GM03348 (cell line): ENCODE measurements at regions not wholly inside any gene's neighbourhood (a gene's known extent, or its start where the extent isn't known, plus 50 kb on each side); places are given as distances from the start of the nearest gene placed in this dataset.
"Not testable (repeated sequence)": the region's sequence is repeated elsewhere in the genome, so short reads cannot be mapped to it uniquely, and the experiment has no call there.

Experiments
- DNase-seq: peaks from one replicate; pipeline ENCODE4 v3.0.0; 2012; ENCODE audit warnings: low spot score

DNA sequence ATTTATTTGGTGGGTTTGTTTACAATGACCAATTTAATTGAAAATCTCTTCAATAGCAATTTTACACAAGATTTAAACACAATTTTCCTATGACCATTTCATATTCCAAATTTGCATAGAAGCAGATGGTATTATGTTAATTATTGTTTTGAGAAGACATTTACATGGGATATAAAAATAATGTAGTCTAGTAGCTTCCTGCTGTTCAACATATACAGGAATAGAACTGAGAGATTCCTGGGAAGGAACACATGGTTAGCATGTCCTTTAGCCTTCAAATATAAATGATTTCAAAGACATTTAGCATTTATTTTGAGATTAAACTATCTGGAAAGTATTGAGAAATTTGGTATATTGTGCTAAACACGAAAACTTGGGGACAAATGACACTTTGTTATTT, 129.6 kb downstream of the KCNE4 start:
- no peak for DNase-seq

DNA sequence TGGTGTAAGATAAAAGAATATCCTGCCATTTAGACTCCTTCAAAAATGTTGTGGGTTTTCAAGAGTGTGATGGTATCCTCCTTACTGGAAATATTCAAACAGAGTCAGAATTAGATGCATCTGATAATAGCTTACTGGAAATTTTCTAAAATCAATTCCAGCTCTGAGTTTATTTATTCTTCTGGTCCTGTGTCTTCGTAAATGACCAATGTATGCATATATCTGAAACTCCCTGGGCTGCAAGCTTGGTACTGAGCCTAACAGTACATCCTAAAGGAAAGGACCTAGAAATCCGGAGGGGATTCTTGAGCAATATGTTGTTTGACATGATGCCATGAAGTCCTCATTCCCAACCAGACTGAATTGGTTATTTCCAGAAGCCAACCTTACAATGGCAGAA, 130.4 kb downstream of the KCNE4 start:
- no peak for DNase-seq

DNA sequence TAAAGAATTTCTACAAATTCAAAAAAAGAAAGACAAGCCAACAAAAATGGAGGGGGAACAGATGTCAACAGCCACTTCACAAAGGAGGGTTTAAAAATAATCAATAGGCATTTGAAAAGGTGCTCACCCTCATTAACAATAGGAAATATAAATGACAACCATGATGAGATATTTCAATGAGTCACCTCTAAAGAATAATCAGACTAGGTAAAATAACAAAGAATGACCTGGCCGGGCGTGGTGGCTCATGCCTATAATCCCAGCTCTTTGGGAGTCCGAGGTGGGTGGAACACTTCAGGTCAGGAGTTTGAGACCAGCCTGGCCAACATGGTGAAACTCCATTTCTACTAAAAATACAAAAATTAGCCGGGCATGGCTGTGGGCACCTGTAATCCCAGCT, 133.6 kb downstream of the KCNE4 start:
- no peak for DNase-seq

DNA sequence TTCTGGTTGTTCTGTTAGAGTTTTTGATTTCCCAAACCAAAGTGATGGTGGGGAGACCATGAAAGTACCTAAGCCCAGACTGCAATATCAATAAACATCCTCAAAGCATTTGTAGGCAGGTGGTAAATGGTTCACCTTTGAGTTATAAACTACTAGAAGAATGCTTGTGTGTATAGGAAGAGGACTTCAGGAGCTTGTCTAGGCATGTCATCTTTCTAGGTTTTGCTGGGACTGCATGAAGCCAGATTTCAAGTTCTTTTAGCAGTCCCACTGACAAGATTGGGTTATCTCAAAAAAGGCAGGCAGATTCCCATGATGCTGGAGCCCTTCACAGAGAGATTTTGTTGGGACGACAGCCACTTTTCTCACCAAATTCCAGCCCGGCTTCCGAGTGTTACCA, 135.3 kb downstream of the KCNE4 start:
- no peak for DNase-seq

DNA sequence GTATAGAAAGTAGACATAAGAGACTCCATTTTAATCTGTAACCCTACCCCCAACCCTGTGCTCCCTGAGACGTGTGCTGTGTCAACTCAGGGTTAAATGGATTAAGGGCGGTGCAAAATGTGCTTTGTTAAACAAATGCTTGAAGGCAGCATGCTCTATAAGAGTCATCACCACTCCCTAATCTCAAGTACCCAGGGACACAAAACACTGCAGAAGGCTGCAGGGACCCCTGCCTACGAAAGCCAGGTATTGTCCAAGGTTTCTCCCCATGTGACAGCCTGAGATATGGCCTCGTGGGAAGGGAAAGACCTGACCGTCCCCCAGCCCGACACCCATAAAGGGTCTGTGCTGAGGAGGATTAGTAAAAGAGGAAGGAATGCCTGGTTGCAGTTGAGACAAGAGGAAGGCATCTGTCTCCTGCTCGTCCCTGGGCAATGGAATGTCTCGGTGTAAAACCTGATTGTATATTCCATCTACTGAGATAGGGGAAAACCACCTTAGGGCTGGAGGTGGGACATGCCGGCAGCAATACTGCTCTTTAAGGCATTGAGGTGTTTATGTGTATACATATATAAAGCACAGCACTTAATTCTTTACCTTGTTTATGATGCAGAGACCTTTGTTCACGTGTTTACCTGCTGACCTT, 138.7 kb downstream of the KCNE4 start:
- not testable (repeated sequence) for DNase-seq

DNA sequence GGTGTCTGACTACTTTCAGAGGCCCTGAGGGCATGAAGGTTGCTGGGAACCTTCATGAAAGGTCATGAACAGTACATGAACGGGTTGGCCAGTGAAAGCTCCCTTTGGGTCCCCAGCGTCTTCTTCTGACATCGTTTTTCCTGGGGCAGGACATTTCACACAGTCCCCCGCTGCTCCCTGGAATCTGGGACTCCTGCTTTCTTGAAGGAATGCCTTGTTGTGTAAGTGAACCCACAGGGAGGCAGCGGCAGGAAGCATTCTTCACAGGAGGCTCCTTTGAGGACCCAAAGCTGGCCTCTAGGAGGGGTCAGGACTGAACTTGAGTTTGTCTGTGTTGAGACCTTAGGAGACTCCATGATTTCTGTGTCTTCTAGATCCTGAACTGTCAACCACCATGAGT, 144.3 kb downstream of the KCNE4 start:
- no peak for DNase-seq

DNA sequence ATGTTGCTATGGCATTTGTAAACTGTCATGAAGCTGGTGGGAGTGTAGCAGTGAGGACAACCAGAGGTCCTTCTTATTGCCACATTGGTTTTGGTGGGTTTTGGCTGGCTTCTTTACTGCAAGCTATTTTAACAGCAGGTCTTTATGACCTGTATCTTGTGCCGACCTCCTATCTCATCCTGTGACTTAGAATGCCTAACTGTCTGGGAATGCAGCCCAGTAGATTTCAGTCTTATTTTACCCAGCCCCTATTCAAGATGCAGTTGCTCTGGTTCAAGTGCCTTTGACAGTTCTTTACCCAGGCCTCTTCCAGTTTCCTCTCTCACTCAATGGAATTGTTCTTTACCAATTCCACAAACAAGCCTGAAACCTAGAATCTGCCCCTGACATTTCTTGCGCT, 145.1 kb downstream of the KCNE4 start:
- DNase-seq: no peak

DNA sequence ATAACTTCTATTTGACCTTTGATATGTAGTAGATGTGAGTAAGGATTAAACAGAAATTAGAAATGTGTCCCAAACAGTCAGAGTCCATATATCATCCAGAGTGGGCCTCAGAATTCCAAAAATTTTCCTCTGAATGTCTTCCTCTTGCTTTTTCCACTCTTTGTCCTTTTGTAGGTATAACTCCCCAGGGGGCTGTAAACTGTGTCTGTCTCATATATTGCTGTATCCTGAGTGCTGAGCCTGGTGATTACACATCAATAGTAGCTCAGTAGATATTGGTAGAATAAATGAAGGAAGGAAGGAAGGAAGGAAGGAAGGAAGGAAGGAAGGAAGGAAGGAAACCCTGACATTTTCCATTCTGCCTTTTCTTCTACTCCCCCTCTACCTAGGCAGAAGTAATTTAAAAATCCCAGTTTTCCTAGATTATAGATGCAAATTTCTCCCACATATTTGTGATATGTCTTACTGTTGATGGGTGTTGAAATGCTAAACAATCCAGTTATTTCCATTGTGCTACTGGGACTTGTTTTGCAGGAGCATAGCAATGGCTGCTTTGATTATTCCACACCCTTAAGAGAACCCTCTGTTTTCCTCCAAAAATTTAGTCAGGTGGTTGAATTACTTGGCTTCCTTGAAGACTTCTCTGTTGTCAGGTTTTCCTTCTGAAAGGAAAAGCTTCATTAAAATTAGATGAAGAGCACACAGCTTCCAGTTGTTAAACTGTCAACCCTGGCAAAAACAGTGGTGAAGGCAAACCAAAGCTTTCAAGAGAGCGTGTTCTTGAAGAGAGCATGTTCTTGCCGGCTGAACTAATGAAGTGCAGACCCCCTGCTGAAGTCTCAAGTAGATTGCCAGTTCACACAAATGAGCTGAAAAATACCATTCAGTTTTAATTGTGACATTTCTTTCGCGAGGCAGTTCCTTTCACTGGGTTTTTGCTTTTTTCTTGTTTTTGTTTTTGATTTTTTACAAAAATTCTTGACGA, 147.8 kb downstream of the KCNE4 start:
- no peak for DNase-seq

DNA sequence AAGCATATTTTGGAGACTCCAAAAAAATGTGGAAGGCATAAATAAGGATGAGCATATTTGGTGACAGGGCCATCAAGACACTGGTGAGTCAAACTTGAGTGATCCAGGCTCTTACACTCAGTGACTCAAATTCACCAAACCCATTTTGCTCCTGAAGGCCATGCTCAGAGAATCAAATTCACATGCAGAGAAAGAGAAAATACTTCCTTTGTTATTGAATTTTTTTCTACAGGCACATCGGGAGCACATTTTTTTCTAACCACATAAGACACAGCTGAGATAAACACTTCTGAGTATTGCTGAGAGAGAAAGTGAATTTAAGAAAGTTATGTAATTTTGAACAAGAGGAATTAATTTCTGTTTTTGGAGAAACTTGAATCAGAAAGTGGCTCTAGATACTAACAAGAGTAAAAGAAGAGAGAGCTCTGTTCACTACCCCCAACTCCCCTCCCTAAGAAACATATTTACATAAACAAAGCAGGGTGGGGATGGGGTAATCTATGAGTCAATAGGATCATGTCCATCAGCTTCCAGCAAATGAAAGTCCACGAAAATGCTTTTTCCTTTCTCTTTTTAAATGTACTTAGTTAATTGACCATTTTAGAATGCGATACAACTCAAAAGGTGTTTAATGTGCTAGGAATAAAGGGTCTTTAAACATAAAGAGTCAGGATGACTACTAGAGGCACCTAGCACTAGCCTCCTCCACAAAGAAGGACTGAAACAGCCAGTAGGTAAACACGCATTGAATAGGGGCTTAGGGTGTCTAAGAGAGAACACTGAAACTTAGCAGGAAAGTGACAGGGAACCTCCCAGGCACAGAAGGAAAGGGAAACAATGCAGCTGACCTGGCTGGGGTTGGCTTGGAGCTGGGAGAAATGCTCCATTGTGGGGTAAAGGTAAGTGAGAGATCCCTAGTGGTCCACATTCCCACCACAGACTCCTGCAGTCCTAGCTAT, 152.3 kb downstream of the KCNE4 start:
- peak; percentile 76 for DNase-seq

DNA sequence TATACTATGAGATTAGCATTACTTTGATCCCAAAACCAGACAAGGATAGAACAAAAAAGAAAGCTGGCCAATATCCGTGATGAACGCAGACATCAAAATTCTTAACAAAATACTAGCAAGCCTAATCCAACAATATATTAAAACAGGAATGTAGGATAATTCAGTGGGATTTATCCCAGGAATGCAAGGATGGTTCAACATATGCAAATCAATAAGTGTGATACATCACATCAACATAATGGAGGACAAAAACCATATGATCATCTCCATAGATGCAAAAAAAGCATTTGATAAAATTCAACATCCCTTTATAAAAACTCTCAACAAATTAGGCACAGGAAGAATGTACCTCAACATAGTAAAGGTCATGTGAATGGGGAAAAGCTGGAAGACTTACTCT, 158.5 kb downstream of the KCNE4 start:
- no peak for DNase-seq

DNA sequence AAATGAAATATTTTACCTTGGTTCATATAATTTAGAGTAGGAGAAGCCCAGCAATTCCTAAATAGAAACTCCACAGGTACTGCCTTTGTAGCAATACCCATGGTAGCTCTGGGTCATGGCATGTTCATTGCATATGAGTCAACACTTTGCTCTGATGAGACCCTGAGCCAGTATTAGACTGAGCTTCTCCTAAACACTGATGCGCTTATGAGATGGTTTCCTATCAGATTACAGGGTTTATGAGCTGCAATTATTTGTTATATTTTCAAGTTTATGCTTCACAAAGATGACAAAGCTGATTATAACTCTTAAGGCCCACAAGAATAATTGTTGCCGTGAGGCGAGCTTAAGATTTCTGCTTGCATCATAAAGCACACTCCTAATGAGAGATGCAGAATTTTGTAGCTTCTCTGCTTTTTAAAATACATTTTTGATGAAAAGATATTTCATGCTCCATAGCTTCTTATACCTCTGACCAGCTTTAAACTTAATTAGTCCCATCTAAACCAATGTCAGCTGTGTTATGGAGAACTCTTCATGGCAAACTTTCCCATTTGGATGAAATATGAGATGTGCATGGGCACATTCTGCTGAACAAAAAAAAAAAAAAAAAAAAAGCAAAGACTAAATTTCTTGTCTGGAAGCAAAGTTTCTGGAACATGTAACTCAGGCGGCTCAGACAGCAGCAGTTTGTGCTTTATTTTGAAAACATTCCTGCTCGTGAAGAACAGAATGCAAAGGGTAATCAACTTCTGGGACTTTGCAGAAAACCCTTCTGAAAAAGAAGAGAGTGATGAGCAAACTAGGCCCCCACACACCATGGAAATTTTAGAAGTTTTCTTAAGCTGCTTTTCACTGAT, 162.6 kb downstream of the KCNE4 start:
- DNase-seq: no peak

DNA sequence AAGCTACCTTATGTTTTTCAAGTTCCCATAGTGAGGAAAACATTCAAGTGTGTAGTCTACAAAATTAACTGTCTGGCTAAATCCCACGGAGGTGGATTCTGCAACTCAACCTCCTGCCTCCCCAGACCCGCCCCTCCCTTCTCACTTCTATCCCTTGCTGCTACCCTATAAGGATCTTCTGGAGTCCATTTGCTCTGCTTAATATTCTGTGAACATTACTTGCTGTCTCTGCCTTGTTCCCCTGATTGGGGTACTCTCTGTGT, 163.2 kb downstream of the KCNE4 start:
- DNase-seq: no peak

DNA sequence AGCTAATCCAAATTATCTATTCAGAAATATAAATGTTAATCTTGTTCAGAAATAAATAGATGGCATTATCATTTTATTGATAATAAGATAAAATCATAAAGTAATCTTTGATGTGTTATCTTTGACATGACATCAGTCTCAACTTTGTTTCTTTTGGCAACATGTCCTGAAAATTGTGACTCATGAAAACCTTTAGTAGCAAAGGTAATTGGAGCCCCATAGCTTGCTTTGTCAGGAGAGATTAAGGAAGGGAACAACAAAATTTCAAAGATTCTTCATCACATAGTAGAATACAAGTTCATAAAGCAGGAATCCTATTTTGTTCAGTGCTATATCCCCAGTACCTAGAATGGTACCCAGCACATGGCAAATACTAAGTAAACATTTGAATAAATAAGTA, 165.4 kb downstream of the KCNE4 start:
- DNase-seq: no peak

DNA sequence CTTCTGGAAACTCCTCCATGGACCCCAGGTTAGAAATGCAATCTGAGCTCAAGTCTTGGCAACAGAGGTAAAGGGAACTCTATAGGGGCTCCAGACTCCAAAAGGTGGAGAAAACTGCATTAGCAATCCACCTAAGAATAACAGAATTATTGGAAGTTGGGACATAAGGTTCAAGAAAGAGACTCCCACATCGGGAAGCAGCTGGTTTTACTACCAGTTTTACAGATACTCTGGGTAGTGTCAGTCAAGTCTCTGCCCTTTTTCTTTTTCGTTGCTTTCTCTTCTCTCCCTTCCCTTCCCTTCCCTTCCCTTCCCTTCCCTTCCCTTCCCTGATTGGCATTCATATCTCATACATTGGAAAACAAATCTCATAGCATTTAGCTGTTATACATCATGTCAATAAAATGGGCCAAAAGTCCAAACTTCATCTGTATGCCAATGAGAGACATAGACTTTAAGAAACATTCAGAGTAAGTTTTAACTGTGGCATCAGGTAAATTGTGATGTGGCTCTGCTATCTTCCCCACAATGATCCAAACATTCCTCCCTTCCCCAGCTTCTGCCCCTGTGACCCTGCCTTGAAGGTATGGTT, 166.7 kb downstream of the KCNE4 start:
- DNase-seq: no peak

DNA sequence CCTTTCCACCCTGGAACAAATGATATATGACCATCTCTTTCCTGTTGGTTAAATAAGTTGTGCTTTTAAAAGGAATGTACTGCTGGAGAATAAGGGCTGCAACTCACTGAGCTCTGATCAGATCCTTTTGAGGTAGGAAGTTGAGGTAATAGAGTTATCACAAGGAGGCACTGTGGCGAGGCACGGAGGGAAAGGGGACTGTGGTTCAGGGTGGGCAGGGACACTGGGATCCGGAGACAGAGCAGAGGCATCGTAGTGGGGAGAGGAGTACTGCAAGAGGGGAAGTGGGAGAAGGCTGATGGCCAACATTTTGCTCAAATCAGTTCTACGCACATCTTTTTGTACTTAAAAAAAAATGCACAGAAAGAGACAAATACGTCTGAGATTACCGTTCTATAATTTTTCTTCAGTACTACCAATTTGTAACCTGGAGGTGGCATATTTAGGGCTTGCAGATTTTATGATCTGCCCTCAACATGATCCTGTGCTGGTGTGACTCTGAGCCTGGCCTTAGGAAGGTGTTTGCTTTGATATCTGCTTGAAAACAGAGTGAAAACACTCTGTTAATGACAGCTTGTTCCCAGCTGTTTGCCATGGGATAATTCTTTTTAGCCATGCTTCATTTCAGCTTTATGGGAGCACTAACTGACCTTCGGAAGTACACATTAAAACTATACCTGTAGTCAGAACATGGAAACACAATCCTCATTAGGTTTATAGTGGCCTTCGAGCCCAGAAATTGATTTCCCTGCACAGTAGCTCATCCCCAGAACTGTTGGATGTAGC, 168.1 kb downstream of the KCNE4 start:
- DNase-seq: no peak

DNA sequence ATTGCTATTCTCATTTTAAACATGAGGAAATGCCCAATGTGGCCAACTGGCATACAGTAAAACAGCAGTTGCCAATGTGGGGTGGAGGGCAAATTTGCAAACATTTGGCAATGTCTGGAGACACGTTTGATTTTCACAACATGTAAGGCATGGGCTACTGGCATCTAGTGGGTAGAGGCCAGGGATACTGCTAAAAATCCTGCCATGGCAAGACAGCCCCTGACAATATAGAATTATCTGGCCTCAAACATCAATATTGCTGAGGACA, 168.6 kb downstream of the KCNE4 start:
- no peak for DNase-seq

DNA sequence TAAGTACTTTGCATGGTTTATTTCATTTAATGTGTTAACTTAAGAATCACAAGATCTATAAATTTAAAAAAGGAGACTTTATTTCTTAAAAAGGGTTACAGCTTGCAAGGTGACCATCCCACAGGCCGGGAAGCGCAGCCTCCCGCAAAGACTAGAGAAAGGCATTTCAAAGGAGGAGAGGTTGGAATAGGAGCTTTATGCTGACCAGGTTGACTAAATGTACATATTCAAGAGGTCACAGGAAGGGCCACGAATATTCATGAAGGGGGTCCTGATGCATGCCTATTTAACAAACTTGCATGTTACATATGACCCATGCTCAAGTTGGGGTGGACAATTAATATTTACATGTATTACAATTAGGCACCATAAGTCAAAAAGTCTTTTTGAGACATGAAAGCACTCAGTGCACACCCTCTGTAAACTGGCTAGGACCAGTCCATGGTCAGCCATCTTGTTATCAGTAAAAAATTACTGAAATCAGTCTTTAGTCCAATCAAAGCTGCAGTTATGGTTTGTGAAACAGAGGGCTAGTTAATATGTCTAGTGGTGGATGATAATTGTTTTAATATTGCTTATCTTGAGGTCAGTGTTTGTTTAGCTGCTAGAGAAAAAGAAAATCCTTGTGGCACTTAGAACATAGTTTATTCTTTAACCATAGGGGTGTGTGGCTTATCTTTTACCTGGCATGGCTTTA, 169.3 kb downstream of the KCNE4 start:
- DNase-seq: no peak

DNA sequence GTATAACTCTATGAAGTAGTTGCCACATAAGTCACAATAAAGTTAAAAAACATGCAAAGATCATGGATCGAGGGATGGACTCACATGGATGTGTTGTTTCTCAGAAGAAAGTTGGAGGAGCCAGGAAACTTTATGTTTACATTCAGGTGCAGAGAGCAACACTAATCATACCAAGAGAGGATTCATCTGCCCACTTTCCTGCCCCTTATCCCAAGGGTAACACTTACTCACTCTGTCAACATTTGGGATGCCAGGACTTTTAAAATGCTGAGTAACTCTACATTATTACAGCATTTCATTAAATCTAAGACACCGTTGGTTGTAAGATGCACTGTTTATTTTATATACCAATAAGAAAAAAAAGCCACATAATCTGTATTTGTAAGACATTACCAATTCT, 170.4 kb downstream of the KCNE4 start:
- no peak for DNase-seq

DNA sequence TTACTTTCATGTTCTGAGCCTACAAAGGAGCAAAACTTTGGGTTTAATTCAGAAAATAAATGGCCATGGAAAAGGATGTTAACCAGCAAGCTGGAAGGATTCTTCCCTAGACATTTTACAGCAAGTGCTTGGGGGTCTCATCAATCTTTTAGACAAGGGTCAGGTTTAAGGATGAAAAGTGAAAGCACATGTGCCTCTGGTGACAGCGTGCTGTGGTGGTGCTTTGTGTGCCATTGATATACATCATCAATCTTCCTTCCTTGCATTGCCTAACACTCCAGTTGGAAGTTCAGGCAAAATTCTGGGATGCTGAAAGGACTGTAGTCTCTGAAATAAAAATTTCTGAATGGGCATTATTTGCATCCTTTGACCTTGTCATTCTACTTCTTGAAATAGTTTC, 171.2 kb downstream of the KCNE4 start:
- DNase-seq: no peak

DNA sequence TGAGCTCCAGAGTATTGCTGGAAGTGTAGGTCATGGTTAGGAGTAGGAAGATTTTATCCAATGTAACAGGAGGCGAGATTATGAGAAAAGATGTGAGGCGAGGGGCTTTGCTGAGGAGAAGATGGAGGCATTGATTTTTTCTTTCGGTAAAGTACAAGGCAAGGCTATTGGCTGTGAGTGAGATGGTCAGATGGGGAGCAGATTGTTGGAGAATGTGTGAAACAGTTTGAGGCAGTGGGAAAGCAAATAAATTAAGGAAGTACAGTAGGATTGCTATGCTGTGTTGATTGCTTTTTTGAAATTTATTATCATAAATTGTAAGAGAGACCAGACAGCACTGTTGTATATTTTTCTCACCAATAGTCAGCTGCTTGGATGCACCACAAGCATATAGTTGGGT, 173.3 kb downstream of the KCNE4 start:
- no peak for DNase-seq
